GM18868 (cell line): ENCODE measurements at regions not wholly inside any gene's neighbourhood (a gene's known extent, or its start where the extent isn't known, plus 50 kb on each side); places are given as distances from the start of the nearest gene placed in this dataset.
"Not testable (repeated sequence)": the region's sequence is repeated elsewhere in the genome, so short reads cannot be mapped to it uniquely, and the experiment has no call there.

Experiments used
- ATAC-seq: cut with Tn5 transposase; IDR thresholded peaks from one replicate; pipeline ENCODE4 v1.9.1; 2021; ENCODE audit warnings: mild to moderate bottlenecking, moderate library complexity; ENCODE audit not compliant: unreplicated experiment

DNA sequence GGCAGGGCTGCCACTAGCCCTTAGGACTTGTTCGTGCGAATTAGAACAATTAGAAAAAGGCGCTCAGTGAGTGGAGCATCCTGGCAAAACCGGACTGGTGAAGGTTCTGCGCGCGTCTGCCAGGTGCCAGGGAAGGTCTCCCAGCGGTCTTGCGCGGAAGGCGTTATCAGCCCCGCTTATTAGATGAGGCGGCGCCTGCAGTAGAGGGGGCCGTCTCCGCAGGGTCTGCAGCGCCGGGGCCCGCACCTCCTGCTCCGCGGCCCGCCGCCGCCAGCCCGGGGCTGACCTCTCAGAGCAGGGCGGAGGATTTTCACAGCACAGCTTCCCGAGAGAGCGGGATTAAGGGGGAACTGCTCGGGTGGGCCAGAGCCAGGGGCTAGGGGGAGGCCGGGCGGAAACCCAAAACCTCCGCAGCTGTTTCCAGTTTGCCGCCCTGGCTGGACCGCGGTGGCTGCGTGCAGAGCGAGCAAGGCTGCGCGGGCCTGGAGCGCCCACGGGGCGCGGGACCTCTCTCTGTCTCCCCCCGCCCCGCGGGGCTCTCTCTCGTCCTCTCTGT is 155.2 kb downstream of the FOXD2 start:
- ATAC-seq: no peak

DNA sequence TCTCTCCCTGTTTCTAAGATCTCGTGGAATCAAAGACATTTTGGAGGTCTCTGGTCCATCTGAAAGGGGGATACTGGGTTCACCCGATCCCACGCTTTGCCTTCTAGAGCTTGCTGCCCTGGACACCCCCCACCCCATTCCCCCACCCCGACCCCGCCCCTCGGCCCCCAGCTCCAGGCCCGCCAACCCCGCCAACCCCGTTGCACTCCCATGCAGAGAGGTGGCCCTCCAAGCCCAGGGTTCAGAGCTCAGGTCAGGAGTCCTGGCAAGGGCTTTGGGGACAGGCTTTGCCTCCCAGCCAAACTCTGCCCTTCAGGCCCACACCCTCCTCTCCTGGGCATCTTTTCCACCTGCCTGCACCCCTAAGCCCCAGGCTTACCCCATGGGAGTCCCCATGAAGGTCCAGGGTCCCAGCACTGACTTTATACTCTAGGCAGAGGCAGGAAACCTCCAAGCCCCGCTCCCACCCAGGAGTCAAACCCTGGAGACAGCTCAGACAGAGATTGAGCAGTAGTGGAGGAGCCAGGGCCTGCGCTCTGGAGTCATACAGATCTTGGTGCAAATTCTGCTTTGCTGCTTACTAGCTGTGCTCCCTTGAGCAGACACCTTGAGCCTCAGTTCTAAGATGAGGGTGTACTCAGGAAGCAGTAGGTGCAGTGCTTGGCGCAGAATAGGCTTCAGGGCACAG is 155.9 kb downstream of the FOXD2 start:
- no peak for ATAC-seq

DNA sequence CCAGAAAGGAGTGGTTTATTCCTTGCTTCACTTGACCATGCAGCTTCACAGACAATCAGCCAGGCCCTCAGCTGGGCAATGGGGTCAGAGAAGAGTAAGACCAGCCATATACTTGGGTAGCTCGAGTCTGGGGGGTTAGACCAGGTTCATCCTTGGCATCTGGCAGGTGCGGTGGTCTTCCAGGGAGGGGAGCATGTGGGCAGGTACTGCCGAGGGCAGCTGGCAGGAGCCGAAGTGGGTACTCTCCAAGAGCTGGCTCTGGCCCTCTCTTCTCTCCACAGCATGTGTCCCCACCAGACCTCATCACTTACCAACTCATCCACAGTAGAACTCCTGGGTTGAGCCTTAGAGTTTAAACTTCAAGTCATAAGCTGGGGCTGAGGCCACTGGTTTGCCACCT is 156.8 kb downstream of the FOXD2 start:
- ATAC-seq: no peak

DNA sequence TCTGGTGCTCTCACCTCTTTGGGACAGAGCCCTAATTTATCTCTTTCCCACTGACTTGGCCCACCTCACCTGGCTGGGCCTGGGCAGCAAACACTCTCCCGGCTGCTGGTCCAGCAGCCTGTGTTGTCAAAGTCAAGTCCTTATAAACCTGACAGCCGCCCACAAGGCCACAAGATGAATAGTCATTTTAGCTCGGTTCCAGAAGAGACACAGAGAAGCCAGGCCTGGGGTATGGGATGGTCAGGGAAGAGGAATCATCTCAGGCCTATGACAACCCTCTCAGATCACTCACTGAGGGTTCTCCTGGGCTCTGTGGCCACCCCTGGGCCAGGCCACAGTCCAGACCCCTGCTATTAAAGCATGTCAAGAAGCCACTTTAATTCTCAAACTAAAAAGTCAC is 158.5 kb downstream of the FOXD2 start:
- ATAC-seq: no peak

DNA sequence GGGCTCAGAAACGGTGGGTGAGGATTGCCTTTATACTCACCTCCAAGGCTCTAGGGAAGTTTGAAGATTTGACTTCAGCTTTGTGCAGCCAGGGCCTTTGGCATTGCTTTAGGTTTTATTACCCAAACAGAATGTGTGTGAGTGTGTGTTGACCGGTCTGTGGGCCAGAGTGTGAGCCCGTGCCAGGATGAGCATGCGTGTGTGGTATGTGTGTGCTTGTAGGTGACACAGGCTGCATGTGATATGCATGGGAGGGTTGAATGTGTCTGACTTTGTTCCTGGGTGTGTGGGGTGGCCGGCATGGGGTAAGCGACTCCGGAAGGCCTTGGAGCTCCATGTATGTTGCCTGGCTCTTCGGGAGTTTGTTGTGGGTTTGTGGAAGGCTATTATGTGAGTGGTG is 160.5 kb downstream of the FOXD2 start:
- no peak for ATAC-seq

DNA sequence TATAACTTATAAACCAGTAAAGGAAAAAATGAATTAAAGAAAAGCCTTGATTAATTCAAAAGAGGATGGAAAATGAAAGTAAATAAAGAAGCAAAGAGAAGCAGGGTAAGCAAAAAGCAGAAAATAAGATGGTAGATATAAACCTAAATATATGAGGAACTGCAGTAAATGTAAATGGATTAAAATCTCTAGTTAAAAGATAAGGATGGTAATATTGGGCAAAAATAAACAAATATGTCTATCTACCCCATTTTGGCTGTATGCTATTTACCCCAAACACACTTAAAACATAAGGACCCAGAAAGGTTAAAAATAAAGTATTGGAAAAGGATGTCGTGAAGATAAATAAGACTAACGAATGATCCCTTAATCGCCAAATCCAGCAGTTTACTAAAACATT is 161.9 kb downstream of the FOXD2 start:
- ATAC-seq: no peak

DNA sequence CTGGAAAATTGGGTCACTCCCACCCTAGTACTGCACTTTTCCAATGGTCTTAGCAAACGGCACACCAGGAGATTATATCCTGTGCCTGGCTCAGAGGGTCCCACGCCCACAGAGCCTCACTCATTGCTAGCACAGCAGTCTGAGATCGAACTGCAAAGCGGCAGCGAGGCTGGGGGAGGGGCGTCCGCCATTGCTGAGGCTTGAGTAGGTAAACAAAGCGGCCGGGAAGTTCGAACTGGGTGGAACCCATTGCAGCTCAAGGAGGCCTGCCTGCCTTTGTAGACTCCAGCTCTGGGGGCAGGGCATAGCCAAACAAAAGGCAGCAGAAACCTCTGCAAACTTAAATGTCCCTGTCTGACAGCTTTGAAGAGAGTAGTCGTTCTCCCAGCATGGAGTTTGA is 164.6 kb downstream of the FOXD2 start:
- ATAC-seq: not testable (repeated sequence)

DNA sequence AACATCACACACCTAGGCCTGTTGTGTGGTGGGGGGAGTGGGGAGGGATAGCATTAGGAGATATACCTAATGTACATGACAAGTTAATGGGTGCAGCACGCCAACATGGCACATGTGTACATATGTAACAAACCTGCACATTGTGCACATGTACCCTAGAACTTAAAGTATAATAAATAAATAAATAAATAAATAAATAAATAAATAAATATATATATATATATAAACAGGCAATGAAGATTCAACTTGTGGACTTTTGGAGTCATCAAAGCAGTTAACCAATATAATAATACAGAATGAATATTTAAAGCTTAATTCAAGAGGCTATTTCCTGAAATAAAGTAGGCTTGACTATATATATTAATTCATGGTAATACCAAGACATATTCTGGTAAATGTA is 167.0 kb downstream of the FOXD2 start:
- not testable (repeated sequence) for ATAC-seq

DNA sequence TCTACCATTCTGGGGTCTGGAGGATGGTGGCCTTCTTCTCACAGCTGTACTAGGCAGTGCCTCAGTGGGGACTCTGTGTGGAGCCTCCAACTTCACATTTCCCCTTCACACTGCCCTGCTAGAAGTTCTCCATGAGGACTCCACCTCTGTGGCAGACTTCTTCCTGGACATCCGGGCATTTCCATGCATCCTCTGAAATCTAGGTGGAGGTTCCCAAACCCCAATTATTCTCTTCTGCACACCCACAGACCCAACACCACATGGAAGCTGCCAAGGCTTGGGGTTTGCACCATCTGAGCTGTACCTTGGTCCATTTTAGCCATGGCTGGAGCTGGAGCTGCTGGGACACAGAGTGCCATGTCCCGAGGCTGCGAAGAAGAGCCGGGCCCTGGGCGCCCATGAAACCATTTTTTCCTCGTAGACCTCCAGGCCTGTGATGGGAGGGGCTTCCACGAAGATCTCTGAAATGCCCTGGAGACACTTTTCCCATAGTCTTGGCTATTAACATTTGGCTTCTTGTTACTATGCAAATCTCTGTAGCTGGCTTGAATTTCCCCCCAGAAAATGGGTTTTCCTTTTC is 170.5 kb downstream of the FOXD2 start:
- ATAC-seq: no peak

DNA sequence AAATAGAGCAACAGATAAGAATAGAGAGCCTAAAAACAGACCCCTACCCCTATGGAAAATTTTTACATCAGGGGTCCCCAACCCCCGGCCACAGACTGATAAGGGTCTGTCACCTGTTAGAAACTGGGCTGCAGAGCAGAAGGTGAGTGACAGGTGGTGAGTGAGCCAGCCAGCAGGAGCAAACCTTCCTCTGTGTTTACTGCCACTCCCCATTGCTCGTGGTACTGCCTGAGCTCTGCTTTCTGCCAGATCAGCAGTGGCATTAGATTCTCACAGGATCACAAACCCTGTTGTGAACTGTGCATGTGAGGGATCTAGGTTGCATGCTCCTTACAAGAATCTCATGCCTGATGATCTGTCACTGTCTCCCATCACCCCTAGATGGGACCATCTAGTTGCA is 174.1 kb downstream of the FOXD2 start:
- no peak for ATAC-seq

DNA sequence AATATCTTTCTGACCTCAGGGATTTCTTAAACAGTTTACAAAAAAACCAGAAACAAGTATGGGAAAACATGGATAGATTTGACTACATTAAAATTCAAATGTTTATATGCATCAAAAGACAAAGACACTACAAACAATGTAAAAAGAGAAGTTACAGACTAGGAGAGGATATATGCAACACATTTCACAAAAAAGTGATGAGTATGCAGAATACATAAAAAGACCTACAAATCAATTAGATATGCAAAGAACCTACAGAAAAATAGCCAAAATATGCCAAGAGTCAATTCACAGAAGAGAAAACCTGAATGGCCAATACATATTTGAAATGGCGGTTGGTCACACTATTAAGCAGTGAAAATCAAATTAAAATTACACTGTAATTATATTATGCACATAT is 175.0 kb downstream of the FOXD2 start:
- ATAC-seq: no peak

DNA sequence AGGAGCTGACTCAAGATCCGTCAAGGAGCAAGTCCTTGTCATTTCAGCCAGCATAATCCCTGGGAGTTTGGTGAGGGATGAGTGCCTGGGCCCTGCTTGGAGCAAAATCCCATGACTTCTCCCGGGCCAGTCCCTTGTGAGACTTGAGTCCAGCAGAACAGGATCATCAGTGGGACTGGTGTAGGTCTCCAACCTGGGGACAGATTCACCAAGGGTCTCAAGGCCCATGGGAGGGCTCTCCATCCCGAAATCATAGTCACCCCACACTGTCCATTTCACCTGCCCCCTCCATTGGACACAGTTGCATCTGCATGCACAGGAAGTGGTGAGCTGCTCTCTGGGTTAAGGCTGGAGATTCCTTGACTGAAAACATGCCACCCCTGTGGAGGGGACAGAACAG is 178.2 kb downstream of the FOXD2 start:
- no peak for ATAC-seq

DNA sequence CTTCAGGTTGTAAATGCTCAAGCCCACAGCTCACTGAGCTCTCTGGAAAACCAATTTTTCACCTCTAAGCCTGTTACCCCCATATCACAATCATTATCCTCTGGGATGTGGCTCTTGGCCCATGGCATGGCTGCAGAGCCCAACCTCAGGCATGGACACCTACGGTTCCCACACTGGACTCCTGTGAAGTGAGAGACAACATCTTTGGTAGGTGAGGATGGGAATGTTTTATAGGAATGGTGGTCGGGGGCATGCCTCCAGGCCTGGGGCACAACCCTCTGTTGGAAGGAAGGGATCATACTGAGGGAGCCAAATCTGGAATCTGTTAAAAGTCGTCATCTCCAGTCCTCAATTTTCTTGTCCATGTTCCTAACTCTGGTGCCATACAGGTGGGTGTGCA is 179.1 kb downstream of the FOXD2 start:
- ATAC-seq: no peak

DNA sequence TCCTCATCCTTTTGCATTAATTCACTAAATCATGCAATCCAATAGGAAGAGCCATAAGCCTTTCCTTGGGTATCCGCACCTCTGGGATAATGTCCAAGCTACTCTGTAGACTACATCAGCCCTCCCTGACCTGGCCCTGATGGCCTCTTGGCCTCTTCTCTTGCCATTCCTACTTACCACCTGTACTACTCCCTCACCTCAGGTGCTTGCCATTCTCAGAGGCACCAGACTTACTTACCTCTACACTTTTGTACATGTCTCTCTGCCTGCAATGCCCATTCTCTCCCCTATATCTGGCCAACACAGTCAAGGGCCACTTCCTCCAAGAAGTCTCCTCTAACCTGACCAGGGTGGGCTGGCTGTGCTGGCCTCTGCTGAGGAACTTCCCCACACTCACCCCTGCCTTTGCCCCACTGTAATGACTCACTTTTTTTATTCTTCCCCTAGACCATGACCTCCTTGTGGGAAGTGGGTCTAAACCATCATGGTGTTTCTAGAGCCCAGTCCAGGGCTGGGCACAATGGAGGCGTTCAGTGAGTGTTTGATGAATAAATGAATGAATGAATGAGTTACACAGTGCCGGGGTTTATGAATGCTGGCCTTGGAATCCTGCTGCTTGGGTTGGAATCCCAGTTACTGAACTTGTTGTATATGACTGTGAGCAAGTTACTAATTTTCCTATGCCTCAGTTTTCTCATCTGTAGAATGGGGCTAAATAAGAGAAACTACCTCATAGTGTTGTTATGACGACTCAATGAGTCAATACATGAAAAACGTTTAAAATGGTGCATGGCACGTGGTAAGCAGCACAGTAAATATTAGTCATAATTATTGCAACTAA is 179.8 kb downstream of the FOXD2 start:
- no peak for ATAC-seq

DNA sequence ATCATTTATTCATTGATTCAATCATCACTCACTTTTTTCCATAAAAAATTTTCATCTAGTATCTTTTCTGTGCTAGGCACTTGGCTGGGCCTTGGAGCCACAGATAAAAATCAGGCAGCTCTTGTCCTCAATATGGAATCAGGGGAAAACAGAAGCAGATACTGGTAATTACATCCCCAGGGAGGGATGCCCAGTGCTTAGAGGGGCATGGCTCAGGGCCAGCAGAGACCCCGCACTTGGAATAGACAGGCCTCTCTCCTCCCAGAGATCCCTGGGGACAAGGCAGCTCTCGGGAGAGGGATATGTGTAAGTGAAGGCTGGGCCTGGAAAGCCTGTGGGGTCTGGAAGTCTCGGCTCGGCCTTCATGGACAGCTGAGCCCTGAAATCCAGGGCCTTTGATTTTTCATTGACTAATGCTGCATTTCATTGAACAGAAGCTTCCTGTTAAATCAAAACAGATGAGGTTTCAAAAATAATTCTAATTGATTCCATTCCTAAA is 180.4 kb downstream of the FOXD2 start:
- no peak for ATAC-seq

DNA sequence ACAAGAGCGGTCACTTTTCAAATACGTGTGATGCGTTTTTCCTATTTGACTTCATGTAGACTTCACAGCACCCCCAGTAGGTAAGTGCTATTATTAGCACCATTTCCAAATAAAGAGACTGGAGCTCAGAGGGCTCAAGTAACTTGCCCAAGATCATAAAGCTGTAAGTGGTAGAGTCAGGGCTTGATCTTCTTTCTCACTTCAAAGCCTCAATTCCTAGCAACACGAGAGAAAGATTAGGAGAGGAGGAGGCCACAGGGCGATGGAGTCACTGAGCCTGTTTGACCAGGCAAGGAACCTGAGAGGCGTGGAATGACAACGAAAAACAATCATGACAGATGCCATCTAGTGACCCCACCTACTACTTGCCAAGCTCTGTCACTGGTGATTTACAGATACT is 181.0 kb downstream of the FOXD2 start:
- no peak for ATAC-seq

DNA sequence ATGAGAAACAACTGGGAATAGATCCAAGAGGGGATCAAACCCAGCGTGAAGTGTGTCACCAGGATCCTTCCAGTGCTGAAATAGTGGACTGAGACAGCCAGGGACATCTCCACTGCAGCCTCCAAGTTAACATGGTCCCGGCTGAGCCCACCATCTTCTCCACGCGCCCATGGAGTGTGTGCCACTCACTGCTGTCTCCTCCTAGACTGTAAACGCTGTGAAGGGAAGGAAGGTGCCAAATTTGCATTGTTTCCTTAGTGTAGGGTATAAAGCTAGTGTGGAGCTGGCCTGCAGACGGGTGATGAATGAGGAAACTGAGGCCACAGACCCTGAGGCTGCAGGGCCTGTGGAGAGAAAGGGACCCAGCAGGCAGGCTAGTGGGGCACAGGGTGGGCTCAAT is 183.6 kb downstream of the FOXD2 start:
- ATAC-seq: no peak

DNA sequence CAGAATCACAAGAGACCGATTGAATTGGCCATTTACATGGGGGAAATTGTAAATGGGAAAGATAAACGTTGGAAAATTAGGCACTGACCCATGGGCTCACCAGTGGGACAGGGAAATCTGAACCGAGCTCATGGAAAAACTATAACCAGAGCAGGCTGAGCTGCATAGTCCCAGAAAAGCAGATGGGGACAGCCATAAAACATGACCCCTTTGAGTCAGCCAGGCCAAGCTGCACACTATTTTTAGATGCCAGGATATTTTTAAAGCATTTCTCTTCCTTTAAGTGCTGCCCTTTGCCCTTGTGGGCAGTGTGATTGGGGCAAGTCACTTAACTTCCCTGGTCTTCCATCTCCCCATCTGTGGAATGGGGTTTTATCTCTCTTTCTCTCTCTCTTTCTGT is 184.1 kb downstream of the FOXD2 start:
- no peak for ATAC-seq

DNA sequence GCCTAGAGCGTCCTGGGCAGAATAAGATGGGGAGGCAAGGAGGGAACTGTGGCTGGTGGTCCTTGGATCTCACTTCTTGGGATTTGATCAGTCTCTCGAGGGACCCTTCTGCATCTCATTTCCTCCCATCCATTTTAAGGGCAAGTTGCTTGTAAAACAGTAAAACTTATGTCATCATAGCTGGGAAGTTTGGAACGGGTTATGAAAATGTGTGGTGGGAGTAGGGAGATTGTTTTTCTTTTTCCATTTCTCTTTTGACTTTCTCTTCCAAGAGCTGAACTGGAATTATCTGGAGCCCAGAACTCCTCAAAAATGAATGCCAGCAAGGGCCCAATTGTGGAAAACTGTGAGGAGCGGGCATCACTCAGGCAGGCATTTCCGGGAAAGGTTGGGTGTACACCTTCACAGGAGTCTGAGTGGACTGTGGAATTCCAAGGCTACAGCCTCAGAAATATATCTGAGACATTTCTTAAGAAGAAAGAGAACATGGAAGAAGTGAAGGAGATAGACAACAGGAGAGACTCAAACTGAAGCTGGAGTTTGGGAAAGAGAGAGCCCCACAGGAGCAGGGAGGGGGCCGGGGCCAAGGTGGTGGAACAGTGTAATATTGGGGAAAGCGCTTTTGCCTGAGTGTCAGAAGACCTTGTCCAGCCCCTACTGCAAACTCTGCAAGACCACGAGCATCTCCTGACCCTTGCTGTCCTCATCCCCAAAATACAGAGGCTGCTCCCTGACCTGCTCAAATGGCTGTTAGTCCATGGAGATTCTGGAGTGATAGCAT is 185.1 kb downstream of the FOXD2 start:
- no peak for ATAC-seq

DNA sequence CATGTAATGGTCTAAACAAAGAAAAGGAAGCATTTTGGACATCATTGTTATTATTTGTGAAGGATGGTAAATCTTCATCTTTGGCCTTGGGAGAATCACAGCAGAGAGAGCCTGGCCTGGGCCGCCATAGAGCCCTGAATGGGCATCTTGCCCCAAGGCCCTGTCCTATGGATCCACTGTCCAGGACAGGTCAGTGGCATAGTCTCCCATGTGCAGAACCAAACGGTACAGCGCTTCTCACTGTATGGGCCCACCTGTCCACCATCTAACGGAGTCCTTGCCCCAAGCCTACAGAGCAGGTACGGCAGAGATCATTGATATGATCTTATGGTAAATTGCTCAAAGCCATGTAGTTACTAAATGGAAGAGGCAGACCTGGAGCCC is 185.7 kb downstream of the FOXD2 start:
- ATAC-seq: no peak

DNA sequence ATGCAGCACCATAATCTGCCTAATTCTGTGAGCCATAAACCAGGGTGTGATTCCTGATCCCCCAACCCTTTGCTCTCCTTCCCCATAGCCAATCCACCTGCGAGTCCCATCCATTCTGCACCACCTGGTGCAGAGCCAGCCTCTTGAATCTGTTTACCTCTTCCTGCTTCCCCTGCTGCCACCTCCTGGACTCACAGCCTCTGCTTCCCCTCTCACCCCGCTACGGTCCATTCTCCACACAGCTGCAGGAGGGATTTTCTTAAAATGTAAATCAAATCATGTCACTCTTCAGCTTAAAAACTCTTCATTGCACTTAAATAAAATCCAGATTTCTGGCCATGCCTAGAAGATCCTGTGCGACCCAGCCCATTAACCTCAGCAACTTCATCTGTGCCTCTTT is 186.7 kb downstream of the FOXD2 start:
- no peak for ATAC-seq
